SU-DHL-6 (cell line): ENCODE measurements at regions not wholly inside any gene's neighbourhood (a gene's known extent, or its start where the extent isn't known, plus 50 kb on each side); places are given as distances from the start of the nearest gene placed in this dataset.

Source experiments
- CTCF ChIP-seq: fragments of 200-600 bp; sonication (generic); IDR thresholded peaks from one replicate; pipeline ENCODE4 v1.5.1; 2017; ENCODE audit warnings: antibody characterized with exemption, mild to moderate bottlenecking, low read length, moderate library complexity; ENCODE audit not compliant: insufficient read depth, poor library complexity, severe bottlenecking
- EZH2phosphoT487 ChIP-seq: fragments of 200-600 bp; sonication (generic), shearing (Covaris generic); conservative IDR thresholded peaks from 2 replicates; pipeline ENCODE4 v1.6.1; 2018; ENCODE audit warnings: mild to moderate bottlenecking, antibody characterized with exemption, low read length, moderate library complexity, mixed read lengths

GRCh38 chr7:106545275-106545674 is 115.7 kb downstream of the CCDC71L start:
- TF ChIP-seq CTCF (no peak), EZH2phosphoT487 (no peak)
